ENCODE measurements at regions not wholly inside any gene's neighbourhood (a gene's known extent, or its start where the extent isn't known, plus 50 kb on each side); places are given as distances from the start of the nearest gene placed in this dataset.
"Not testable (repeated sequence)": the region's sequence is repeated elsewhere in the genome, so short reads cannot be mapped to it uniquely, and the experiment has no call there.

- Histone ChIP-seq H3K9me3 (ENCODE audit: control insufficient read depth in 2 of 3, low read length in 3 of 3) (no peaks in the 10 kb centered on the region), H3K27ac (ENCODE audit: low read depth, low read length) (no peak overlapping the region), H3K4me1 (ENCODE audit: control insufficient read depth in 2 of 2, insufficient read depth in 2 of 2, low read length in 2 of 2) (no peaks in the 10 kb centered on the region), H3K4me3 (ENCODE audit: low read length) (no peak overlapping the region), H3K36me3 (ENCODE audit: control insufficient read depth in 2 of 3, insufficient read depth in 3 of 3, low read length in 3 of 3) (no peaks in the 10 kb centered on the region), H3K27me3 (ENCODE audit: control insufficient read depth in 2 of 2, insufficient read depth in 2 of 2, low read length in 2 of 2) (no peaks in the 10 kb centered on the region)
- Mint-ChIP-seq H3K36me3 (no peaks in the 10 kb centered on the region), H3K4me3 (no peak overlapping the region), H3K9me3 (peaks cover 0 to 2% (median 0%) of the 10 kb centered on the region in 11 donors), H3K27ac (no peak overlapping the region), H3K4me1 (no peaks in the 10 kb centered on the region), H3K27me3 (peaks cover 0 to 13% (median 0%) of the 10 kb centered on the region in 5 donors)
- intact Hi-C loops (cut with micrococcal nuclease) = no loop called here
- POLR2A ChIA-PET = no interaction called here
- CTCF ChIA-PET = no interaction called here
- ATAC-seq = no peak
- DNase-seq = peak in 4 of 9 donors; percentile 2 to 8 (median 6)
Observed at GRCh38 chr11:90476442-90477007, 253.7 kb upstream of the CHORDC1 start.

GRCh38 chr11:90468923-90469322 is 246.1 kb upstream of the CHORDC1 start:
- H3K36me3 Mint-ChIP-seq = no peaks in the 10 kb centered on the region
- intact Hi-C loops (cut with micrococcal nuclease) = no loop called here
- peaks cover 0 to 8% (median 5%) of the 10 kb centered on the region in 5 donors for H3K27me3 Mint-ChIP-seq
- H3K4me1 Mint-ChIP-seq = no peaks in the 10 kb centered on the region
- no peak overlapping the region for H3K4me3 ChIP-seq (ENCODE audit: low read length)
- H3K9me3 ChIP-seq (ENCODE audit: control insufficient read depth in 2 of 3, low read length in 3 of 3) = no peaks in the 10 kb centered on the region
- POLR2A ChIA-PET = no interaction called here
- CTCF ChIA-PET = no interaction called here
- no peak overlapping the region for H3K4me3 Mint-ChIP-seq
- no peak overlapping the region for H3K27ac ChIP-seq (ENCODE audit: low read depth, low read length)
- H3K27me3 ChIP-seq (ENCODE audit: control insufficient read depth in 2 of 2, insufficient read depth in 2 of 2, low read length in 2 of 2) = no peaks in the 10 kb centered on the region
- ATAC-seq (no peak), DNase-seq (no peak)
- H3K36me3 ChIP-seq (ENCODE audit: control insufficient read depth in 2 of 3, insufficient read depth in 3 of 3, low read length in 3 of 3) = no peaks in the 10 kb centered on the region
- no peaks in the 10 kb centered on the region for H3K4me1 ChIP-seq (ENCODE audit: control insufficient read depth in 2 of 2, insufficient read depth in 2 of 2, low read length in 2 of 2)
- H3K9me3 Mint-ChIP-seq = no peaks in the 10 kb centered on the region
- no peak overlapping the region for H3K27ac Mint-ChIP-seq

- Histone ChIP-seq H3K27ac (ENCODE audit: low read depth, low read length) (no peak overlapping the region), H3K9me3 (ENCODE audit: control insufficient read depth in 2 of 3, low read length in 3 of 3) (no peaks in the 10 kb centered on the region), H3K27me3 (ENCODE audit: control insufficient read depth in 2 of 2, insufficient read depth in 2 of 2, low read length in 2 of 2) (no peaks in the 10 kb centered on the region), H3K36me3 (ENCODE audit: control insufficient read depth in 2 of 3, insufficient read depth in 3 of 3, low read length in 3 of 3) (no peaks in the 10 kb centered on the region), H3K4me1 (ENCODE audit: control insufficient read depth in 2 of 2, insufficient read depth in 2 of 2, low read length in 2 of 2) (no peaks in the 10 kb centered on the region), H3K4me3 (ENCODE audit: low read length) (no peak overlapping the region)
- ChIA-PET CTCF (no interaction called here), POLR2A (no interaction called here)
- Mint-ChIP-seq H3K4me1 (no peaks in the 10 kb centered on the region), H3K27ac (no peak overlapping the region), H3K9me3 (no peaks in the 10 kb centered on the region), H3K4me3 (no peak overlapping the region), H3K27me3 (peaks cover 0 to 19% (median 12%) of the 10 kb centered on the region in 5 donors), H3K36me3 (no peaks in the 10 kb centered on the region)
- intact Hi-C loops (cut with micrococcal nuclease) = no loop called here
- DNase-seq (no peak), ATAC-seq (no peak)
Observed at GRCh38 chr11:90465553-90465952, 242.7 kb upstream of the CHORDC1 start.

GRCh38 chr11:90455347-90455920 is 232.6 kb upstream of the CHORDC1 start:
- H3K9me3 ChIP-seq (ENCODE audit: control insufficient read depth in 2 of 3, low read length in 3 of 3); H3K4me1 ChIP-seq (ENCODE audit: control insufficient read depth in 2 of 2, insufficient read depth in 2 of 2, low read length in 2 of 2); H3K36me3 Mint-ChIP-seq; H3K27ac ChIP-seq (ENCODE audit: low read depth, low read length); H3K4me3 Mint-ChIP-seq; H3K4me3 ChIP-seq (ENCODE audit: low read length); H3K27ac Mint-ChIP-seq; POLR2A ChIA-PET; CTCF ChIA-PET; ATAC-seq; H3K27me3 ChIP-seq (ENCODE audit: control insufficient read depth in 2 of 2, insufficient read depth in 2 of 2, low read length in 2 of 2); H3K9me3 Mint-ChIP-seq; H3K36me3 ChIP-seq (ENCODE audit: control insufficient read depth in 2 of 3, insufficient read depth in 3 of 3, low read length in 3 of 3); DNase-seq; H3K4me1 Mint-ChIP-seq; H3K27me3 Mint-ChIP-seq: not testable (repeated sequence)
- intact Hi-C loops (cut with micrococcal nuclease) = loop anchor here in 1 of 2 donors (5.0 kb wide), 1 partner anchor 208 kb away; no protein-coding TSS in a partner anchor

GRCh38 chr11:90453525-90453924 is 230.7 kb upstream of the CHORDC1 start:
- no peaks in the 10 kb centered on the region for H3K36me3 ChIP-seq (ENCODE audit: control insufficient read depth in 2 of 3, insufficient read depth in 3 of 3, low read length in 3 of 3)
- H3K9me3 Mint-ChIP-seq = no peaks in the 10 kb centered on the region
- no peaks in the 10 kb centered on the region for H3K27me3 ChIP-seq (ENCODE audit: control insufficient read depth in 2 of 2, insufficient read depth in 2 of 2, low read length in 2 of 2)
- H3K4me3 ChIP-seq (ENCODE audit: low read length) = no peak overlapping the region
- H3K9me3 ChIP-seq (ENCODE audit: control insufficient read depth in 2 of 3, low read length in 3 of 3) = no peaks in the 10 kb centered on the region
- no peak for ATAC-seq
- H3K27me3 Mint-ChIP-seq = peaks cover 0 to 5% (median 0%) of the 10 kb centered on the region in 5 donors
- H3K36me3 Mint-ChIP-seq = no peaks in the 10 kb centered on the region
- CTCF ChIA-PET = no interaction called here
- H3K27ac Mint-ChIP-seq = no peak overlapping the region
- no peak for DNase-seq
- H3K27ac ChIP-seq (ENCODE audit: low read depth, low read length) = no peak overlapping the region
- H3K4me1 Mint-ChIP-seq = no peaks in the 10 kb centered on the region
- POLR2A ChIA-PET = no interaction called here
- no peak overlapping the region for H3K4me3 Mint-ChIP-seq
- intact Hi-C loops (cut with micrococcal nuclease) = no loop called here
- H3K4me1 ChIP-seq (ENCODE audit: control insufficient read depth in 2 of 2, insufficient read depth in 2 of 2, low read length in 2 of 2) = no peaks in the 10 kb centered on the region

GRCh38 chr11:90449606-90450005 is 226.8 kb upstream of the CHORDC1 start:
- H3K4me3 ChIP-seq (ENCODE audit: low read length) = no peak overlapping the region
- no peak for ATAC-seq
- H3K4me1 Mint-ChIP-seq = peaks cover 0 to 23% (median 11%) of the 10 kb centered on the region in 7 donors
- no peak overlapping the region for H3K4me3 Mint-ChIP-seq
- ChIA-PET POLR2A (no interaction called here), CTCF (interaction anchor here (1.5 kb wide), 1 partner anchor 11 kb away, joined by 3 read pairs; no protein-coding TSS in a partner anchor)
- no peak overlapping the region for H3K27ac ChIP-seq (ENCODE audit: low read depth, low read length)
- no peaks in the 10 kb centered on the region for H3K4me1 ChIP-seq (ENCODE audit: control insufficient read depth in 2 of 2, insufficient read depth in 2 of 2, low read length in 2 of 2)
- no peaks in the 10 kb centered on the region for H3K27me3 ChIP-seq (ENCODE audit: control insufficient read depth in 2 of 2, insufficient read depth in 2 of 2, low read length in 2 of 2)
- H3K27me3 Mint-ChIP-seq = peaks cover 0 to 5% (median 0%) of the 10 kb centered on the region in 5 donors
- no peaks in the 10 kb centered on the region for H3K36me3 ChIP-seq (ENCODE audit: control insufficient read depth in 2 of 3, insufficient read depth in 3 of 3, low read length in 3 of 3)
- no peaks in the 10 kb centered on the region for H3K9me3 Mint-ChIP-seq
- no peak for DNase-seq
- H3K36me3 Mint-ChIP-seq = no peaks in the 10 kb centered on the region
- intact Hi-C loops (cut with micrococcal nuclease) = no loop called here
- no peaks in the 10 kb centered on the region for H3K9me3 ChIP-seq (ENCODE audit: control insufficient read depth in 2 of 3, low read length in 3 of 3)
- H3K27ac Mint-ChIP-seq = no peak overlapping the region

GRCh38 chr11:90448256-90448655 is 225.4 kb upstream of the CHORDC1 start:
- no peak overlapping the region for H3K27ac ChIP-seq (ENCODE audit: low read depth, low read length)
- Mint-ChIP-seq H3K36me3 (no peaks in the 10 kb centered on the region), H3K27ac (no peak overlapping the region), H3K9me3 (no peaks in the 10 kb centered on the region), H3K27me3 (no peaks in the 10 kb centered on the region), H3K4me1 (peaks cover 0 to 23% (median 11%) of the 10 kb centered on the region in 7 donors), H3K4me3 (no peak overlapping the region)
- no peaks in the 10 kb centered on the region for H3K4me1 ChIP-seq (ENCODE audit: control insufficient read depth in 2 of 2, insufficient read depth in 2 of 2, low read length in 2 of 2)
- intact Hi-C loops (cut with micrococcal nuclease) = no loop called here
- no peak overlapping the region for H3K4me3 ChIP-seq (ENCODE audit: low read length)
- ATAC-seq (no peak), DNase-seq (no peak)
- ChIA-PET CTCF (no interaction called here), POLR2A (no interaction called here)
- H3K36me3 ChIP-seq (ENCODE audit: control insufficient read depth in 2 of 3, insufficient read depth in 3 of 3, low read length in 3 of 3) = no peaks in the 10 kb centered on the region
- H3K27me3 ChIP-seq (ENCODE audit: control insufficient read depth in 2 of 2, insufficient read depth in 2 of 2, low read length in 2 of 2) = no peaks in the 10 kb centered on the region
- H3K9me3 ChIP-seq (ENCODE audit: control insufficient read depth in 2 of 3, low read length in 3 of 3) = no peaks in the 10 kb centered on the region

Measured in naive thymus-derived CD4-positive, alpha-beta T cell (primary cell).